ENCODE measurements at regions not wholly inside any gene's neighbourhood (a gene's known extent, or its start where the extent isn't known, plus 50 kb on each side); places are given as distances from the start of the nearest gene placed in this dataset.

DNA sequence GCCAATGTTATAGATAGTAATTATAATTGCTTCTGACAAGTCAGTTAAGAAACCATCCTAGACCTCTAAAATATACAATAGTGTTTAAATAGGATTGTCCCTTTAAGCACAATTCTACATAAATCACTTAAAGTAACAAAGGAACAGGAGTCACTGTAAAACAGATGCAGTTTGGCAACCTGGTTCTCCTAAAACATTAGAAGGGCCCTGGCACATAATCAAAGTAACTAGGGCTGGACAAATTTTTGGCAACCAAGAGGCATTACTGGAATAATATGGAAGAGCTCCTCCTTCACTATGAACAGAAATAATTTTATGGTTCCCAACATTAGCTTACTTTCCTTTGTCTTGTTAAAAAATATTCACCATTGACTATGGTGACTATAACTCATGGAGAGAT lies 75.0 kb upstream of the CCDC160 start:
- TF ChIP-seq, protein P1, sequence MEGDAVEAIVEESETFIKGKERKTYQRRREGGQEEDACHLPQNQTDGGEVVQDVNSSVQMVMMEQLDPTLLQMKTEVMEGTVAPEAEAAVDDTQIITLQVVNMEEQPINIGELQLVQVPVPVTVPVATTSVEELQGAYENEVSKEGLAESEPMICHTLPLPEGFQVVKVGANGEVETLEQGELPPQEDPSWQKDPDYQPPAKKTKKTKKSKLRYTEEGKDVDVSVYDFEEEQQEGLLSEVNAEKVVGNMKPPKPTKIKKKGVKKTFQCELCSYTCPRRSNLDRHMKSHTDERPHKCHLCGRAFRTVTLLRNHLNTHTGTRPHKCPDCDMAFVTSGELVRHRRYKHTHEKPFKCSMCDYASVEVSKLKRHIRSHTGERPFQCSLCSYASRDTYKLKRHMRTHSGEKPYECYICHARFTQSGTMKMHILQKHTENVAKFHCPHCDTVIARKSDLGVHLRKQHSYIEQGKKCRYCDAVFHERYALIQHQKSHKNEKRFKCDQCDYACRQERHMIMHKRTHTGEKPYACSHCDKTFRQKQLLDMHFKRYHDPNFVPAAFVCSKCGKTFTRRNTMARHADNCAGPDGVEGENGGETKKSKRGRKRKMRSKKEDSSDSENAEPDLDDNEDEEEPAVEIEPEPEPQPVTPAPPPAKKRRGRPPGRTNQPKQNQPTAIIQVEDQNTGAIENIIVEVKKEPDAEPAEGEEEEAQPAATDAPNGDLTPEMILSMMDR (IDR thresholded peaks at IDR 0.05), result no peak
- TF ChIP-seq POLR2A (IDR thresholded peaks at IDR 0.05) (no peak), EP300 (IDR thresholded peaks at IDR 0.05) (no peak)
